Naive thymus-derived CD4-positive, alpha-beta T cell (primary cell): ENCODE measurements at regions not wholly inside any gene's neighbourhood (a gene's known extent, or its start where the extent isn't known, plus 50 kb on each side); places are given as distances from the start of the nearest gene placed in this dataset.
"Not testable (repeated sequence)": the region's sequence is repeated elsewhere in the genome, so short reads cannot be mapped to it uniquely, and the experiment has no call there.

Experiments
- ATAC-seq: fragments of 150-1000 bp; cut with Tn5 transposase; 2 replicates; pipeline ENCODE4 v1.10.0; 2021; ENCODE audit warnings: mild to moderate bottlenecking, moderate library complexity
- CTCF ChIA-PET: fragments of 350-600 bp; sonication (Branson Sonifier 250); formaldehyde crosslinking; loops from one replicate; lab custom pipeline; 2021; ENCODE audit warnings: antibody characterized with exemption; lab: Charles Lee
- POLR2A ChIA-PET: fragments of 350-600 bp; sonication (Branson Sonifier 250); formaldehyde crosslinking; loops from one replicate; lab custom pipeline; 2021; ENCODE audit warnings: antibody characterized with exemption, inconsistent platforms; lab: Charles Lee
- DNase-seq, 9 donors: peaks; one replicate each; pipeline versions ENCODE4 v3.0.0 to v3.0.0-alpha.2; 2020 to 2022; ENCODE audit warnings: mixed read lengths in 1 of 9
- H3K27ac ChIP-seq: one replicate; pipeline ENCODE4 v1.7.0; 2013; ENCODE audit warnings: mild to moderate bottlenecking, low read depth, low read length, moderate library complexity
- H3K27me3 ChIP-seq, 2 donors: one replicate each; pipeline ENCODE4 v1.7.0; 2013; ENCODE audit warnings: low read length in 2 of 2, mild to moderate bottlenecking in 2 of 2, moderate library complexity in 2 of 2; ENCODE audit not compliant: control insufficient read depth in 2 of 2, insufficient read depth in 2 of 2
- H3K36me3 ChIP-seq, 3 experiments: 1 replicate in 2 of 3; 2 replicates in 1 of 3; pipeline ENCODE4 v1.7.0; 2013; ENCODE audit warnings: low read length in 3 of 3, mild to moderate bottlenecking in 3 of 3, moderate library complexity in 1 of 3; ENCODE audit not compliant: insufficient read depth in 3 of 3, control insufficient read depth in 2 of 3
- H3K4me1 ChIP-seq, 2 donors: one replicate each; pipeline ENCODE4 v1.7.0; 2013; ENCODE audit warnings: low read length in 2 of 2, mild to moderate bottlenecking in 2 of 2, moderate library complexity in 1 of 2; ENCODE audit not compliant: control insufficient read depth in 2 of 2, insufficient read depth in 2 of 2
- H3K4me3 ChIP-seq: 2 replicates; pipeline ENCODE4 v1.7.0; 2013; ENCODE audit warnings: mild to moderate bottlenecking, low read length
- H3K9me3 ChIP-seq, 3 experiments: 1 replicate in 2 of 3; 2 replicates in 1 of 3; pipeline ENCODE4 v1.7.0; 2013; ENCODE audit warnings: low read length in 3 of 3; ENCODE audit not compliant: control insufficient read depth in 2 of 3
- H3K27ac Mint-ChIP-seq, 9 donors: one replicate each; pipeline ENCODE4 v1.8.0; 2020 to 2022; ENCODE audit warnings: mixed read lengths in 9 of 9, mild to moderate bottlenecking in 8 of 9, moderate library complexity in 5 of 9, inconsistent platforms in 2 of 9
- H3K27me3 Mint-ChIP-seq, 5 donors: one replicate each; pipeline ENCODE4 v1.8.0; 2021 to 2022; ENCODE audit warnings: mixed read lengths in 5 of 5, mild to moderate bottlenecking in 1 of 5
- H3K36me3 Mint-ChIP-seq, 5 donors: one replicate each; pipeline ENCODE4 v1.8.0; 2020 to 2022; ENCODE audit warnings: mixed read lengths in 5 of 5, mild to moderate bottlenecking in 3 of 5, inconsistent platforms in 1 of 5
- H3K4me1 Mint-ChIP-seq, 7 donors: one replicate each; pipeline ENCODE4 v1.8.0; 2020 to 2022; ENCODE audit warnings: mixed read lengths in 7 of 7, mild to moderate bottlenecking in 3 of 7, inconsistent platforms in 1 of 7
- H3K4me3 Mint-ChIP-seq, 10 donors: one replicate each; pipeline ENCODE4 v1.8.0; 2020 to 2022; ENCODE audit warnings: mild to moderate bottlenecking in 10 of 10, mixed read lengths in 10 of 10, moderate library complexity in 6 of 10, inconsistent platforms in 2 of 10
- H3K9me3 Mint-ChIP-seq, 11 donors: one replicate each; pipeline ENCODE4 v1.8.0; 2020 to 2022; ENCODE audit warnings: mixed read lengths in 11 of 11, mild to moderate bottlenecking in 4 of 11, inconsistent platforms in 1 of 11, moderate library complexity in 1 of 11
- intact Hi-C, 2 donors: fragments of 100-400 bp; cut with micrococcal nuclease; formaldehyde crosslinking; loops; one replicate each; pipeline ENCODE4 v1.15.1; 2023

DNA sequence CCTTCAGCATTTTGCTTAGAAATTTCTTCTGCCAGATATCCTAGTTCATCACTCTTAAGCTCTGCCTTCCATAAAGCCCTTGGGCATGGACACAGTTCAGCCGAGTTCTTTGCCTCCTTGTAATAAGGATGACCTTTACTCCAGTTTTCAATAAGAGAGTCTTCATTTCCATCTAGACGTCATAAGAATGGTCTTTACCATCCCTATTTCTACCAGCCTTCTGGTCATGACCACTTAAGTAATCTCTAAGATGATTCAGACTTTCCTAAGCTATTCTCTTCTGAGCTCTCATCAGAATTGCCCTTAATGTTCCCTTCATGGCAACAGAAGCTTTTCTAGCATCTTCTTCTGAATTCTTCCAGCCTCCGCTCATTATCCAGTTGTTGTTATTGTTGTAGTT is 126.1 kb downstream of the TFAP2C start:
- no peaks in the 10 kb centered on the region for H3K4me1 ChIP-seq
- POLR2A ChIA-PET = no interaction called here
- Mint-ChIP-seq H3K4me1 (no peaks in the 10 kb centered on the region), H3K9me3 (peaks cover 0 to 3% (median 0%) of the 10 kb centered on the region in 11 donors), H3K4me3 (peak overlapping the region in 1 of 10 donors; percentile 40), H3K36me3 (no peaks in the 10 kb centered on the region), H3K27me3 (peaks cover 3 to 30% (median 23%) of the 10 kb centered on the region in 5 donors), H3K27ac (no peak overlapping the region)
- no peak overlapping the region for H3K27ac ChIP-seq
- intact Hi-C loops = no loop called here
- DNase-seq (no peak), ATAC-seq (no peak)
- CTCF ChIA-PET = no interaction called here
- H3K4me3 ChIP-seq = no peak overlapping the region
- no peaks in the 10 kb centered on the region for H3K36me3 ChIP-seq
- H3K27me3 ChIP-seq = no peaks in the 10 kb centered on the region
- no peaks in the 10 kb centered on the region for H3K9me3 ChIP-seq

DNA sequence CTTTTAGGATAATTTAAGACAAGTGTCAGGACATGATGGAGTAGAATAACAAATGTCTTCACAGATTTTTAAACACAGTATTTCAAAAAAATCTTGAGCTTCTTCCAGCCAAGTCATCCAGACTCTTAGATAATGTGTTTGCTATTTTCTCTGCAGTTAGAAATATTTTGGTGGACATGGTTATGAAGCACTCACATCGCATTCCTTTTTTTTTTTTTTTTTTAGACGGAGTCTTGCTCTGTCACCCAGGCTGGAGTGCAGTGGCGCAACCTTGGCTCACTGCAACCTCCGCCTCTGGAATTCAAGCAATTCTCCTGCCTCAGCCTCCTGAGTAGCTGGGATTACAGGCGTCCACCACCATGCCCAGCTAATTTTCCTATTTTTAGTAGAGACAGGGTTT is 127.6 kb downstream of the TFAP2C start:
- intact Hi-C loops, ATAC-seq, H3K9me3 ChIP-seq, H3K4me1 Mint-ChIP-seq, POLR2A ChIA-PET, H3K36me3 Mint-ChIP-seq, H3K4me3 Mint-ChIP-seq, H3K27ac Mint-ChIP-seq, H3K27me3 ChIP-seq, H3K4me1 ChIP-seq, H3K4me3 ChIP-seq, H3K9me3 Mint-ChIP-seq, CTCF ChIA-PET, H3K36me3 ChIP-seq, DNase-seq, H3K27ac ChIP-seq: not testable (repeated sequence)
- H3K27me3 Mint-ChIP-seq = peaks cover 0 to 21% (median 18%) of the 10 kb centered on the region in 5 donors

DNA sequence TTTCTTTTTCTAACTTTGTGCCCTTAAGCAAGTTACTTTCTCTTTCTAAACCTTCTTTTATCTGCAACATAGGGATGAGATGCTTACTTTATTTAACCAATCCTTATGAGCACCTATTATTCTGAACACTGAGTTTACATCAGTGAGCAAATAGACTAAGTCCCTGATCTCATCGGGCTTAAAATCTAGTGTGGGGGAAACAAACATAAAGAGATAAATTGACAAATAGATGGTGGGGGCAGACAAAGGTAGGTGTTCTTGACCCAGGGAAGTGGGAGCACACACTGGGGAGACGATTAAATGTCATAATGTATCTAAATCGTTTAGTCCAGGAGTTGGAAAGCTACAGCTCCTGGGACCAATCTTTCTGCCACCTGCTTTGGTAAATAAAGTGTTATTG is 129.6 kb downstream of the TFAP2C start:
- Mint-ChIP-seq H3K36me3 (no peaks in the 10 kb centered on the region), H3K27me3 (peaks cover 0 to 15% (median 6%) of the 10 kb centered on the region in 5 donors), H3K27ac (no peak overlapping the region), H3K9me3 (peaks cover 0 to 3% (median 0%) of the 10 kb centered on the region in 11 donors), H3K4me1 (no peaks in the 10 kb centered on the region), H3K4me3 (no peak overlapping the region)
- DNase-seq (no peak), ATAC-seq (no peak)
- H3K27me3 ChIP-seq = no peaks in the 10 kb centered on the region
- ChIA-PET CTCF (no interaction called here), POLR2A (no interaction called here)
- no peak overlapping the region for H3K27ac ChIP-seq
- H3K36me3 ChIP-seq = no peaks in the 10 kb centered on the region
- H3K4me1 ChIP-seq = no peaks in the 10 kb centered on the region
- no peaks in the 10 kb centered on the region for H3K9me3 ChIP-seq
- intact Hi-C loops = no loop called here
- H3K4me3 ChIP-seq = no peak overlapping the region

DNA sequence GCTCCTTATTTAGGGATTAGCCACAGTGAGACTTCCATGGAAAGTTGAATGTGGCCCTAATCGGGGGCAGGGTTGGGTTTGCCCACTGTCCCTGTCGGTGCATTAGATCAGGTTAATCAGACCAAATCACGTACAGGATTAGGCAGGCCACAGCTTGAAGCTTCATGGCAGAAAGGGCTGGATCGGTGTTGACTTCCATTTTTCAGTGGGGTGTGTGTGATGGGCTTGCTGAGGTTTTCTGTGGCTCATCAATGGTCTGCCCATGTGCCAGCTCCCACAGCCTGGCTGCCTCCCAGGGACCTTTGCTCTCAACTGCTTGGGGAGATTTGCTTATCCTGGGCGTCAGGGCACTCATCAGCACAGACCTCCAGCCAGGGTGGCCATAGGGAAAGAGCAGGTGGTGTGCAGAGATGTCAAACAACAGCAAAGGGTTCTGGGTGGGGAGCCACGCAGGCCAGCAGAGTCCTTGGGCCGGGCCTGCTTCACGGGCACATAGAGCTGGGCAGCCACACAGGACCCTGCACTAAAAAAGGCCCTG is 130.7 kb downstream of the TFAP2C start:
- Mint-ChIP-seq H3K36me3 (no peaks in the 10 kb centered on the region), H3K4me1 (no peaks in the 10 kb centered on the region), H3K4me3 (no peak overlapping the region), H3K27ac (no peak overlapping the region), H3K27me3 (peaks cover 2 to 15% (median 6%) of the 10 kb centered on the region in 5 donors), H3K9me3 (peaks cover 0 to 3% (median 0%) of the 10 kb centered on the region in 11 donors)
- no peaks in the 10 kb centered on the region for H3K4me1 ChIP-seq
- H3K27me3 ChIP-seq = no peaks in the 10 kb centered on the region
- no peak overlapping the region for H3K27ac ChIP-seq
- ChIA-PET POLR2A (no interaction called here), CTCF (interaction anchor here (0.6 kb wide), 1 partner anchor 89 kb away, joined by 3 read pairs; no protein-coding TSS in a partner anchor)
- H3K4me3 ChIP-seq = no peak overlapping the region
- no peaks in the 10 kb centered on the region for H3K9me3 ChIP-seq
- intact Hi-C loops = no loop called here
- H3K36me3 ChIP-seq = no peaks in the 10 kb centered on the region
- ATAC-seq = no peak
- no peak for DNase-seq

DNA sequence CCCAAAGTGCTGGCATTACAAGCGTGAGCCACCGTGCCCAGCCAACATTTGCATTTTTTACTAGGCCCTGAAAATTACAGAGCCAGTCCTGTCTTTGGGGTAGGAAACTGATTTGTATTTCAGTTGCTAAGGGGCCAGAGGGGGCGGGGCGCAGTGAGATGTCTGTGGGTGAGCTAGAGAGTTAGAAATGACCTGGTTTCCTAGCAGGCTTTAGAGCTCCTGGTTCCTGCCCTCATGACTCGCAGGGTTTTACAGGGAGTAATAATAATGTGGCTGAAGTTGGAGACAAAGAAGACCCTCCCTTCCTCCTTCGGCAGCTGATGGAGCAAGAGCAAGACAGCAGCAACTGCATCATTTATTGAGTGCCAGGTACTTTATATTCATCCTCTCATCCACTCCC is 131.5 kb downstream of the TFAP2C start:
- no peaks in the 10 kb centered on the region for H3K36me3 ChIP-seq
- ATAC-seq = no peak
- no peak for DNase-seq
- H3K4me3 ChIP-seq = no peak overlapping the region
- H3K9me3 Mint-ChIP-seq = peaks cover 0 to 3% (median 0%) of the 10 kb centered on the region in 11 donors
- no peak overlapping the region for H3K4me3 Mint-ChIP-seq
- no peaks in the 10 kb centered on the region for H3K4me1 ChIP-seq
- intact Hi-C loops = no loop called here
- H3K27me3 Mint-ChIP-seq = peaks cover 0 to 7% (median 3%) of the 10 kb centered on the region in 5 donors
- no peak overlapping the region for H3K27ac ChIP-seq
- ChIA-PET CTCF (no interaction called here), POLR2A (no interaction called here)
- no peaks in the 10 kb centered on the region for H3K27me3 ChIP-seq
- no peaks in the 10 kb centered on the region for H3K9me3 ChIP-seq
- no peaks in the 10 kb centered on the region for H3K36me3 Mint-ChIP-seq
- H3K4me1 Mint-ChIP-seq = no peaks in the 10 kb centered on the region
- H3K27ac Mint-ChIP-seq = no peak overlapping the region

DNA sequence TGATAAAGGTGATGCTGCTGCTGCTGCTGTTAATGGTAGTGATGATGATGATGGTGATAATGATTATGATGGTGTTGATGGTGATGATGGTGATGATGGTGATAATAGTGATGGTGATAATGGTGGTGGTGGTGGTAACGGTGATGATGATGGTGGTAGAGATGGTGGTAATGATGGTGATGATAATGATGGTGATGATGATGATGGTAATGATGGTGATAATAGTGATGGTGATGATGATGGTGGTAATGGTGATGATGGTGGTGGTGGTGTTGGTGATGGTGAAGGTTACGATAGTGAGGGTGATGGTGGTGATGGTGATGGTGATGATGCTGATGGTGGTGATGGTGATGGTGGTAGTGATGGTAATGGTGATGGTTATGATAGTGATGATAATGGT is 132.3 kb downstream of the TFAP2C start:
- H3K36me3 ChIP-seq = no peaks in the 10 kb centered on the region
- no peaks in the 10 kb centered on the region for H3K9me3 ChIP-seq
- Mint-ChIP-seq H3K4me1 (no peaks in the 10 kb centered on the region), H3K4me3 (no peak overlapping the region), H3K9me3 (peaks cover 0 to 5% (median 0%) of the 10 kb centered on the region in 11 donors), H3K27me3 (peaks cover 0 to 6% (median 2%) of the 10 kb centered on the region in 5 donors), H3K36me3 (no peaks in the 10 kb centered on the region), H3K27ac (no peak overlapping the region)
- ATAC-seq (no peak), DNase-seq (no peak)
- H3K27me3 ChIP-seq = no peaks in the 10 kb centered on the region
- intact Hi-C loops = no loop called here
- H3K27ac ChIP-seq = no peak overlapping the region
- POLR2A ChIA-PET = no interaction called here
- no peaks in the 10 kb centered on the region for H3K4me1 ChIP-seq
- no peak overlapping the region for H3K4me3 ChIP-seq
- CTCF ChIA-PET = no interaction called here

DNA sequence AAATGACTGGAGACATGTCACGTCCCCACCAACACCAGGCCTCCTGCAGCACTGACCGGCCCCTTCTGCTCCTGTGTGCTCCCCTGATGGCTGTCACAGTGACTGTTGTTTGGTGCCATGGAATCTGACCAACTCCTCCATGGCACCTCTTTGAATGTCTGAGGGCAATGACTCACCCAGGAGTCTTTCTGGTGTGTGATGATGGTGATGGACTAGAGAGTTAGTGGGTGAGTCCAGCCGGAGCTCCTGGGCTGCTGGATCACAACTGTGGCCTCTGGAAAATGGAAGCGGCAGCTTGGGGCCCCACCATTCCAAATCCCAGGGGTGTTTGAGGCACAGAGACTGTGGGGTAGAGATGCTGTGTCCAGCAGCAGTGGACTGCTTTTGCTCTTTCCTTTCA is 133.3 kb downstream of the TFAP2C start:
- Mint-ChIP-seq H3K4me3 (no peak overlapping the region), H3K4me1 (no peaks in the 10 kb centered on the region), H3K27ac (no peak overlapping the region), H3K27me3 (peaks cover 0 to 8% (median 3%) of the 10 kb centered on the region in 5 donors), H3K36me3 (no peaks in the 10 kb centered on the region), H3K9me3 (peaks cover 0 to 5% (median 0%) of the 10 kb centered on the region in 11 donors)
- Histone ChIP-seq H3K27me3 (no peaks in the 10 kb centered on the region), H3K4me3 (no peak overlapping the region), H3K9me3 (no peaks in the 10 kb centered on the region), H3K36me3 (no peaks in the 10 kb centered on the region), H3K27ac (no peak overlapping the region), H3K4me1 (no peaks in the 10 kb centered on the region)
- no peak for DNase-seq
- ChIA-PET POLR2A (no interaction called here), CTCF (no interaction called here)
- intact Hi-C loops = no loop called here
- no peak for ATAC-seq
